H1 (cell line): ENCODE measurements at regions not wholly inside any gene's neighbourhood (a gene's known extent, or its start where the extent isn't known, plus 50 kb on each side); places are given as distances from the start of the nearest gene placed in this dataset.

Experiments
- CTCF ChIA-PET: fragments of 300-600 bp; sonication (Branson Sonifier 250); formaldehyde crosslinking; loops from one replicate; lab custom pipeline; 2021; ENCODE audit not compliant: partially characterized antibody; lab: Charles Lee
- POLR2A ChIA-PET: fragments of 300-600 bp; sonication (Branson Sonifier 250); formaldehyde crosslinking; loops from one replicate; lab custom pipeline; 2021; ENCODE audit warnings: inconsistent platforms; ENCODE audit not compliant: partially characterized antibody; lab: Charles Lee
- DNase-seq, 2 experiments: peaks; one replicate each; pipeline versions ENCODE4 v3.0.0 to v3.0.0-alpha.2; 2010 to 2022; ENCODE audit warnings: low spot score in 2 of 2, low read depth in 1 of 2, mixed read lengths in 1 of 2
- FAIRE-seq: peaks from 2 replicates; lab custom pipeline; 2011; peaks lifted over from hg19 to GRCh38; lab: Jason Lieb, UNC
- H2AFZ ChIP-seq: 2 replicates; pipeline ENCODE4 v1.8.1; 2012; ENCODE audit warnings: low read length, inconsistent platforms
- H2AK5ac ChIP-seq: 2 replicates; pipeline ENCODE4 v1.6.1; 2013; ENCODE audit warnings: low read depth, low read length
- H2BK120ac ChIP-seq: replicated peaks from 2 replicates; pipeline ENCODE3; 2013; ENCODE audit warnings: low read depth, low read length, inconsistent platforms
- H2BK12ac ChIP-seq: 2 replicates; pipeline ENCODE4 v1.6.1; 2013; ENCODE audit warnings: low read depth, low read length
- H2BK15ac ChIP-seq: 2 replicates; pipeline ENCODE4 v1.6.1; 2013; ENCODE audit warnings: low read length
- H2BK20ac ChIP-seq: 2 replicates; pipeline ENCODE4 v1.6.1; 2013; ENCODE audit warnings: low read length
- H2BK5ac ChIP-seq: 2 replicates; pipeline ENCODE4 v1.6.1; 2013; ENCODE audit warnings: low read depth, low read length
- H3K14ac ChIP-seq: 2 replicates; pipeline ENCODE4 v1.6.1; 2013; ENCODE audit warnings: inconsistent platforms; ENCODE audit not compliant: insufficient read length
- H3K18ac ChIP-seq: 2 replicates; pipeline ENCODE4 v1.6.1; 2013; ENCODE audit warnings: low read length; ENCODE audit errors: extremely low read depth
- H3K23ac ChIP-seq: 2 replicates; pipeline ENCODE4 v1.6.1; 2013; ENCODE audit warnings: inconsistent platforms; ENCODE audit not compliant: insufficient read length
- H3K23me2 ChIP-seq: 2 replicates; pipeline ENCODE4 v1.6.1; 2013; ENCODE audit warnings: low read depth, low read length
- H3K27ac ChIP-seq: 2 replicates; pipeline ENCODE4 v1.6.1; 2011; ENCODE audit warnings: low read depth, low read length, inconsistent platforms
- H3K27me3 ChIP-seq, 4 experiments: replicated peaks in 1 of 4; 1 replicate in 1 of 4; 2 replicates in 3 of 4; pipeline versions ENCODE4 v1.6.1 to v1.8.1; 2011 to 2013; ENCODE audit warnings: low read length in 3 of 4, mild to moderate bottlenecking in 3 of 4, inconsistent platforms in 2 of 4, mixed read lengths in 2 of 4, moderate library complexity in 1 of 4; ENCODE audit not compliant: control insufficient read depth in 3 of 4, insufficient read depth in 3 of 4; ENCODE audit errors: extremely low read depth in 1 of 4
- H3K36me3 ChIP-seq, 4 experiments: 2 replicates each; pipeline versions ENCODE4 v1.6.1 to v1.8.1; 2011 to 2013; ENCODE audit warnings: mild to moderate bottlenecking in 4 of 4, low read length in 3 of 4, moderate library complexity in 2 of 4, control low read depth in 1 of 4, inconsistent platforms in 1 of 4; ENCODE audit not compliant: insufficient read depth in 4 of 4, control insufficient read depth in 2 of 4
- H3K4ac ChIP-seq: replicated peaks from 2 replicates; pipeline ENCODE3; 2013; ENCODE audit warnings: low read length, low read depth, mixed read lengths, inconsistent platforms; ENCODE audit not compliant: insufficient read length
- H3K4me1 ChIP-seq, 4 experiments: replicated peaks in 1 of 4; 1 replicate in 1 of 4; 2 replicates in 3 of 4; pipeline versions ENCODE4 v1.6.1 to v1.8.1; 2011 to 2013; ENCODE audit warnings: low read length in 3 of 4, inconsistent platforms in 2 of 4, mixed read lengths in 1 of 4; ENCODE audit not compliant: insufficient read depth in 4 of 4, control insufficient read depth in 3 of 4
- H3K4me2 ChIP-seq, 2 experiments: 2 replicates each; pipeline versions ENCODE4 v1.6.1 to v1.8.1; 2011 to 2013; ENCODE audit warnings: low read depth in 2 of 2, low read length in 2 of 2, control low read depth in 1 of 2, inconsistent platforms in 1 of 2, mild to moderate bottlenecking in 1 of 2; ENCODE audit not compliant: insufficient read depth in 1 of 2
- H3K4me3 ChIP-seq, 4 experiments: fragments of 200-600, 300-600 bp in 1 of 4; sonication (generic), shearing (Covaris generic), sonication (Bioruptor Twin) in 1 of 4; 2 replicates each; pipeline versions ENCODE4 v1.5.1 to v1.8.1; 2011 to 2016; ENCODE audit warnings: low read length in 4 of 4, low read depth in 3 of 4, control low read depth in 2 of 4, inconsistent platforms in 2 of 4, mild to moderate bottlenecking in 2 of 4, mixed read lengths in 1 of 4, moderate library complexity in 1 of 4; ENCODE audit not compliant: insufficient read depth in 2 of 4; ENCODE audit errors: extremely low read depth in 1 of 4
- H3K56ac ChIP-seq: replicated peaks from 2 replicates; pipeline ENCODE3; 2013; ENCODE audit warnings: low read depth, mild to moderate bottlenecking, mixed read lengths, low read length, inconsistent platforms; ENCODE audit not compliant: insufficient read length
- H3K79me1 ChIP-seq: 2 replicates; pipeline ENCODE4 v1.6.1; 2013; ENCODE audit warnings: low read depth, low read length, control low read depth
- H3K79me2 ChIP-seq, 2 experiments: 2 replicates each; pipeline versions ENCODE4 v1.6.1 to v1.8.1; 2012 to 2013; ENCODE audit warnings: low read length in 2 of 2, mild to moderate bottlenecking in 2 of 2, inconsistent platforms in 1 of 2; ENCODE audit not compliant: insufficient read depth in 2 of 2, control insufficient read depth in 1 of 2
- H3K9ac ChIP-seq, 4 experiments: replicated peaks in 1 of 4; 1 replicate in 1 of 4; 2 replicates in 3 of 4; pipeline versions ENCODE4 v1.6.1 to v1.8.1; 2011 to 2013; ENCODE audit warnings: low read depth in 3 of 4, low read length in 3 of 4, control low read depth in 2 of 4, mild to moderate bottlenecking in 2 of 4, moderate library complexity in 2 of 4, inconsistent platforms in 1 of 4; ENCODE audit errors: extremely low read depth in 1 of 4
- H3K9me3 ChIP-seq, 2 experiments: 2 replicates each; pipeline versions ENCODE4 v1.6.1 to v1.8.1; 2012 to 2013; ENCODE audit warnings: mild to moderate bottlenecking in 2 of 2, moderate library complexity in 2 of 2, control low read depth in 1 of 2, inconsistent platforms in 1 of 2, low read depth in 1 of 2, low read length in 1 of 2, mixed read lengths in 1 of 2; ENCODE audit not compliant: insufficient read depth in 2 of 2
- H4K20me1 ChIP-seq, 2 experiments: replicated peaks in 1 of 2; 2 replicates each; pipeline versions ENCODE3 to v1.8.1; 2011 to 2013; ENCODE audit warnings: inconsistent platforms in 2 of 2, low read length in 2 of 2, mild to moderate bottlenecking in 1 of 2; ENCODE audit not compliant: insufficient read depth in 2 of 2, control insufficient read depth in 1 of 2
- H4K5ac ChIP-seq: 2 replicates; pipeline ENCODE4 v1.6.1; 2013; ENCODE audit warnings: low read length, low read depth, mixed read lengths, inconsistent platforms; ENCODE audit not compliant: insufficient read length
- H4K8ac ChIP-seq: 2 replicates; pipeline ENCODE4 v1.8.0; 2013; ENCODE audit warnings: mild to moderate bottlenecking, moderate library complexity, low read length, inconsistent platforms; ENCODE audit not compliant: insufficient read depth; ENCODE audit errors: extremely low read depth
- H4K91ac ChIP-seq: replicated peaks from 2 replicates; pipeline ENCODE3; 2013; ENCODE audit warnings: low read length, mixed read lengths, inconsistent platforms; ENCODE audit not compliant: insufficient read length
- BCL11A ChIP-seq, 2 experiments: IDR thresholded peaks; one replicate each; pipeline ENCODE4 v1.6.1; 2011; ENCODE audit warnings: low read depth in 2 of 2, low read length in 2 of 2, mild to moderate bottlenecking in 2 of 2
- CBX8 ChIP-seq: fragments of 300-800, 300-1000 bp; sonication (generic); IDR thresholded peaks from 2 replicates; pipeline ENCODE4 v1.7.1; 2016; ENCODE audit warnings: low read depth, low read length, borderline replicate concordance
- CTBP2 ChIP-seq: IDR thresholded peaks from 2 replicates; pipeline ENCODE4 v1.7.0; 2011; ENCODE audit warnings: borderline replicate concordance, mild to moderate bottlenecking, moderate library complexity, mixed read lengths, low read length; ENCODE audit not compliant: insufficient read depth, insufficient read length
- KDM4A ChIP-seq: IDR thresholded peaks from one replicate; pipeline ENCODE4 v1.7.1; 2012; ENCODE audit warnings: low read depth, mild to moderate bottlenecking, moderate library complexity, low read length, inconsistent platforms; ENCODE audit not compliant: severe bottlenecking
- NANOG ChIP-seq: IDR thresholded peaks from 2 replicates; pipeline ENCODE4 v1.6.1; 2011; ENCODE audit warnings: low read length, low read depth, mild to moderate bottlenecking, inconsistent platforms; ENCODE audit not compliant: insufficient read depth, poor library complexity, severe bottlenecking
- POLR2AphosphoS5 ChIP-seq: IDR thresholded peaks from 2 replicates; pipeline ENCODE4 v1.6.1; 2011; ENCODE audit warnings: low read depth, low read length
- SAP30 ChIP-seq: fragments of 300-600 bp; sonication (generic); IDR thresholded peaks from 2 replicates; pipeline ENCODE4 v1.7.1; 2012; ENCODE audit warnings: low read length, moderate library complexity, mild to moderate bottlenecking, inconsistent platforms; ENCODE audit not compliant: insufficient read depth, insufficient replicate concordance
- TCF12 ChIP-seq: IDR thresholded peaks from 2 replicates; pipeline ENCODE4 v1.6.1; 2011; ENCODE audit warnings: low read depth, mild to moderate bottlenecking, low read length
- YY1 ChIP-seq: IDR thresholded peaks from 2 replicates; pipeline ENCODE4 v1.6.1; 2011; ENCODE audit warnings: low read depth, mild to moderate bottlenecking, low read length
- WGBS, 2 experiments: shearing (Covaris generic) in 1 of 2; methylation state at CpG; one replicate each; pipeline versions ENCODE4 v1.1.6 to v1.1.7; 2013 to 2015; ENCODE audit warnings: low lambda C conversion rate in 2 of 2, mixed read lengths in 2 of 2, inconsistent platforms in 1 of 2, low coverage in 1 of 2, missing lambda C conversion rate in 1 of 2; ENCODE audit not compliant: insufficient replicate concordance in 2 of 2, insufficient coverage in 1 of 2, insufficient read length in 1 of 2; ENCODE audit errors: extremely low coverage in 1 of 2, missing lambda C conversion rate in 1 of 2; 5-methylcytosine and 5-hydroxymethylcytosine counted together

GRCh38 chr5:164876793-164877192, 1371.4 kb downstream of the MAT2B start:
- no peak overlapping the region for H4K8ac ChIP-seq
- H3K4me3 ChIP-seq: no peak overlapping the region
- H3K4ac ChIP-seq: no peak overlapping the region
- H2AK5ac ChIP-seq: no peak overlapping the region
- no peak overlapping the region for H4K91ac ChIP-seq
- no peaks in the 10 kb centered on the region for H4K20me1 ChIP-seq
- no peak overlapping the region for H3K27ac ChIP-seq
- H2BK120ac ChIP-seq: no peak overlapping the region
- DNase-seq (no peak), FAIRE-seq (no peak)
- ChIA-PET CTCF (interaction anchor here (0.6 kb wide), 2 partner anchors 13 to 88 kb away, joined by 3 read pairs; no protein-coding TSS in a partner anchor), POLR2A (no interaction called here)
- H3K36me3 ChIP-seq: peaks cover 0 to 5% (median 0%) of the 10 kb centered on the region in 4 experiments; a peak in 1 of 8 replicates
- no peak overlapping the region for H3K4me2 ChIP-seq
- H3K56ac ChIP-seq: no peak overlapping the region
- H2AFZ ChIP-seq: no peak overlapping the region
- TF ChIP-seq BCL11A (IDR thresholded peaks at IDR 0.05; ENCODE audit: low read depth in 2 of 2, low read length in 2 of 2): no peak
- no peak for TF ChIP-seq KDM4A
- no peak for TF ChIP-seq TCF12
- TF ChIP-seq POLR2AphosphoS5: no peak
- TF ChIP-seq YY1: no peak
- no peak for TF ChIP-seq NANOG
- no peak for TF ChIP-seq SAP30
- TF ChIP-seq CBX8: no peak
- TF ChIP-seq CTBP2: no peak
- no peaks in the 10 kb centered on the region for H3K23me2 ChIP-seq
- no peak overlapping the region for H2BK20ac ChIP-seq
- no peak overlapping the region for H3K9ac ChIP-seq
- H3K9me3 ChIP-seq: peaks cover 0 to 2% of the 10 kb centered on the region in 2 experiments; a peak in 1 of 4 replicates
- no peaks in the 10 kb centered on the region for H3K4me1 ChIP-seq
- H3K79me2 ChIP-seq: no peaks in the 10 kb centered on the region
- H2BK12ac ChIP-seq: no peak overlapping the region
- no peak overlapping the region for H2BK5ac ChIP-seq
- H2BK15ac ChIP-seq: no peak overlapping the region
- H3K23ac ChIP-seq: no peak overlapping the region
- no peaks in the 10 kb centered on the region for H3K27me3 ChIP-seq
- H3K79me1 ChIP-seq: no peaks in the 10 kb centered on the region
- H3K18ac ChIP-seq: no peak overlapping the region
- H4K5ac ChIP-seq: no peak overlapping the region
- WGBS, 2 experiments: 89% methylated on average over 1 of the region's 1 CpG; no CpG with 5 or more reads in 1 of the 2 experiments
- H3K14ac ChIP-seq: no peak overlapping the region
